ENCODE measurements at regions not wholly inside any gene's neighbourhood (a gene's known extent, or its start where the extent isn't known, plus 50 kb on each side); places are given as distances from the start of the nearest gene placed in this dataset.

- TF ChIP-seq CTCF (IDR thresholded peaks at IDR 0.05) (no peak), EP300 (IDR thresholded peaks at IDR 0.05) (no peak), POLR2A (IDR thresholded peaks at IDR 0.05) (no peak), POLR2AphosphoS5 (IDR thresholded peaks at IDR 0.05) (peak; percentile 40)
Measured at GRCh38 chr1:87805666-87806378, 477.1 kb downstream of the LMO4 start.
